ENCODE measurements at regions not wholly inside any gene's neighbourhood (a gene's known extent, or its start where the extent isn't known, plus 50 kb on each side); places are given as distances from the start of the nearest gene placed in this dataset.

- peaks cover 20% of the 10 kb centered on the region; the same call in 2 of the 3 replicates for H3K9me3 Mint-ChIP-seq
Measured at GRCh38 chr17:52420555-52421078, 262.1 kb upstream of the CA10 start.

More at GRCh38 chr17:52420555-52421078, 262.1 kb upstream of the CA10 start:
- no peak overlapping the region for H3K27ac ChIP-seq (ENCODE audit: low read depth)
- TF ChIP-seq CREB1 (CRISPR knock-in tag; IDR thresholded peaks at IDR 0.05; ENCODE audit: low read depth) (no peak), EZH2phosphoT487 (IDR thresholded peaks at IDR 0.05; ENCODE audit: unreplicated experiment) (no peak), POLR2AphosphoS5 (IDR thresholded peaks at IDR 0.05; ENCODE audit: low read depth) (no peak), STAT1 (IDR thresholded peaks at IDR 0.05; ENCODE audit: unreplicated experiment) (no peak), ETS1 (IDR thresholded peaks at IDR 0.05) (no peak), CTCF (conservative IDR thresholded peaks at IDR 0.05; ENCODE audit: low read depth in 2 of 2) (no peak), JUNB (IDR thresholded peaks at IDR 0.05; ENCODE audit: unreplicated experiment) (no peak), NANOG (IDR thresholded peaks at IDR 0.05; ENCODE audit: borderline replicate concordance) (no peak), ZNF462 (CRISPR knock-in tag; IDR thresholded peaks at IDR 0.05) (no peak), EZH2 (IDR thresholded peaks at IDR 0.05; ENCODE audit: low read depth, unreplicated experiment) (no peak), REST (IDR thresholded peaks at IDR 0.05; ENCODE audit: unreplicated experiment) (no peak), ZNF114 (CRISPR knock-in tag; IDR thresholded peaks at IDR 0.05) (no peak)
- H3F3A ChIP-seq (replicated peaks; ENCODE audit: low read depth) = no peaks in the 10 kb centered on the region
- no peak overlapping the region for H3K4me3 Mint-ChIP-seq
- no peaks in the 10 kb centered on the region for H3K79me2 ChIP-seq (replicated peaks; ENCODE audit: insufficient read depth)
- H3K27me3 ChIP-seq (ENCODE audit: insufficient read depth) = no peaks in the 10 kb centered on the region
- no peak overlapping the region for H3K4me3 ChIP-seq
- no peaks in the 10 kb centered on the region for H3K4me1 Mint-ChIP-seq
- H3K9me2 ChIP-seq (ENCODE audit: insufficient read depth) = no peaks in the 10 kb centered on the region
- H3K4me1 ChIP-seq (ENCODE audit: insufficient read depth) = no peaks in the 10 kb centered on the region
- no peaks in the 10 kb centered on the region for H3K27me3 Mint-ChIP-seq (ENCODE audit: insufficient read depth, low read depth, poor library complexity)
- no peaks in the 10 kb centered on the region for H3K36me3 ChIP-seq (ENCODE audit: insufficient read depth)
- H3K27ac Mint-ChIP-seq = no peak overlapping the region
- DNase-seq (ENCODE audit: low spot score) (no peak), ATAC-seq (no peak)
- H4K20me1 ChIP-seq (replicated peaks; ENCODE audit: insufficient read depth) = no peaks in the 10 kb centered on the region
- H2AFZ ChIP-seq = no peak overlapping the region
- no peak overlapping the region for H3K4me2 ChIP-seq
- H3K36me3 Mint-ChIP-seq (ENCODE audit: low read depth) = no peaks in the 10 kb centered on the region

All from GM23338 (cell line).